ENCODE measurements at regions not wholly inside any gene's neighbourhood (a gene's known extent, or its start where the extent isn't known, plus 50 kb on each side); places are given as distances from the start of the nearest gene placed in this dataset.

GRCh38 chr2:22579341-22579740, 805.6 kb upstream of the KLHL29 start:
- no peak for TF ChIP-seq SP1 (IDR thresholded peaks at IDR 0.05)
- TF ChIP-seq L3MBTL2 (conservative IDR thresholded peaks at IDR 0.05) = no peak
- no peak for TF ChIP-seq FOXM1 (IDR thresholded peaks at IDR 0.05; ENCODE audit: borderline replicate concordance)
- TF ChIP-seq BHLHE40 (IDR thresholded peaks at IDR 0.05; ENCODE audit: borderline replicate concordance) = no peak
- no peak for TF ChIP-seq TARDBP (IDR thresholded peaks at IDR 0.05)
- no peak for TF ChIP-seq ELF4 (IDR thresholded peaks at IDR 0.05)
- TF ChIP-seq ZNF384 (IDR thresholded peaks at IDR 0.05) = no peak
- TF ChIP-seq SUZ12 (IDR thresholded peaks at IDR 0.05) = no peak
- no peak for TF ChIP-seq ARNT (IDR thresholded peaks at IDR 0.05)
- TF ChIP-seq, protein P1, sequence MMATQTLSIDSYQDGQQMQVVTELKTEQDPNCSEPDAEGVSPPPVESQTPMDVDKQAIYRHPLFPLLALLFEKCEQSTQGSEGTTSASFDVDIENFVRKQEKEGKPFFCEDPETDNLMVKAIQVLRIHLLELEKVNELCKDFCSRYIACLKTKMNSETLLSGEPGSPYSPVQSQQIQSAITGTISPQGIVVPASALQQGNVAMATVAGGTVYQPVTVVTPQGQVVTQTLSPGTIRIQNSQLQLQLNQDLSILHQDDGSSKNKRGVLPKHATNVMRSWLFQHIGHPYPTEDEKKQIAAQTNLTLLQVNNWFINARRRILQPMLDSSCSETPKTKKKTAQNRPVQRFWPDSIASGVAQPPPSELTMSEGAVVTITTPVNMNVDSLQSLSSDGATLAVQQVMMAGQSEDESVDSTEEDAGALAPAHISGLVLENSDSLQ (IDR thresholded peaks at IDR 0.05) = no peak
- no peak for TF ChIP-seq FOXK2 (IDR thresholded peaks at IDR 0.05)
